T-helper 2 cell treated with Interferon-gamma antibody and Interleukin-4, amounts not matched to agents 5 μg/mL and 100 μg/mL, for 36 hours (primary cell): ENCODE measurements at regions not wholly inside any gene's neighbourhood (a gene's known extent, or its start where the extent isn't known, plus 50 kb on each side); places are given as distances from the start of the nearest gene placed in this dataset.
"Not testable (repeated sequence)": the region's sequence is repeated elsewhere in the genome, so short reads cannot be mapped to it uniquely, and the experiment has no call there.

Experiments
- DNase-seq: peaks from one replicate; pipeline ENCODE4 v3.0.0; 2021; ENCODE audit warnings: low spot score
- H3K27ac Mint-ChIP-seq: one replicate; pipeline ENCODE4 v1.8.0; 2021; ENCODE audit warnings: mild to moderate bottlenecking, mixed read lengths
- H3K27me3 Mint-ChIP-seq: one replicate; pipeline ENCODE4 v1.8.0; 2021; ENCODE audit warnings: low read depth, mixed read lengths
- H3K36me3 Mint-ChIP-seq: one replicate; pipeline ENCODE4 v1.8.0; 2021; ENCODE audit warnings: low read depth, mixed read lengths
- H3K4me1 Mint-ChIP-seq: one replicate; pipeline ENCODE4 v1.8.0; 2021; ENCODE audit warnings: low read depth, mixed read lengths
- H3K4me3 Mint-ChIP-seq: one replicate; pipeline ENCODE4 v1.8.0; 2022; ENCODE audit warnings: mild to moderate bottlenecking, moderate library complexity, mixed read lengths
- H3K9me3 Mint-ChIP-seq: one replicate; pipeline ENCODE4 v1.8.0; 2021; ENCODE audit warnings: mixed read lengths

DNA sequence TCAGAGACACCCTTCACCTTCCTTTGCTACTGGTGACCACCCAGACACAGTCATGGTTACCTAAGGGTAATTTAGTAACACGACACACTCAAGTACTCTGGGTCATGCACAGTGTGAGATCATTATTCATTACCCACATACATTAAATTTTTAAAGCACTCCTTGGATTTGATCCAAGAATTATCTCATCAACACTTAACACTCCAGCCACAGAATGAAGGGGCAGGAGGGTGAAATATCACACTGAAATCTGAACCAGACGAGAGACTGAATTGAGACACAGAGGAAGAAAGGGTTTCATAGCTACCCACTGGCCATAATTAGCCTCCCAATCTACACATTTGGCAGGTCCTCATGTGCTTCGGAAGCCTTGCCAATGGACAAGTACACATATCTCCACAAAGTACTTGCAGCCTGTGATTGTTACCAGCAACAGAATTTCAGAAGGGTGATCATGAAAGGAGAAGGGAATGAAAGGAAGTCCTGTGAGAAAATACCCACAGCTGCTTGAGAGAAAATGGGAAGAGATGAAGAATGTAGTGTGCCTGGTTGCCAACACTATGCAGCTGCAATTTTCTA, 189.3 kb downstream of the POLR1F start:
- Mint-ChIP-seq H3K4me3 (no peak overlapping the region), H3K9me3 (peaks cover 3% of the 10 kb centered on the region), H3K27me3 (no peaks in the 10 kb centered on the region), H3K27ac (no peak overlapping the region), H3K4me1 (no peaks in the 10 kb centered on the region), H3K36me3 (no peaks in the 10 kb centered on the region)
- DNase-seq = no peak

DNA sequence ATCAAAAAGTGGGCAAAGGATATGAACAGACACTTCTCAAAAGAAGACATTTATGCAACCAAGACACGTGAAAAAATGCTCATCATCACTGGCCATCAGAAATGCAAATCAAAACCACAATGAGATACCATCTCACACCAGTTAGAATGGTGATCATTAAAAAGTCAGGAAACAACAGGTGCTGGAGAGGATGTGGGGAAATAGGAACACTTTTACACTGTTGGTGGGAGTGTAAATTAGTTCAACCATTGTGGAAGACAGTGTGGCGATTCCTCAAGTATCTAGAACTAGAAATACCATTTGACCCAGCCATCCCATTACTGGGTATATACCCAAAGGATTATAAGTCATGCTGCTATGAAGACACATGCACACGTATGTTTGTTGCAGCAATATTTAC, 191.3 kb downstream of the POLR1F start:
- H3K4me3 Mint-ChIP-seq, H3K4me1 Mint-ChIP-seq, H3K27me3 Mint-ChIP-seq, H3K27ac Mint-ChIP-seq, H3K36me3 Mint-ChIP-seq, DNase-seq, H3K9me3 Mint-ChIP-seq: not testable (repeated sequence)

DNA sequence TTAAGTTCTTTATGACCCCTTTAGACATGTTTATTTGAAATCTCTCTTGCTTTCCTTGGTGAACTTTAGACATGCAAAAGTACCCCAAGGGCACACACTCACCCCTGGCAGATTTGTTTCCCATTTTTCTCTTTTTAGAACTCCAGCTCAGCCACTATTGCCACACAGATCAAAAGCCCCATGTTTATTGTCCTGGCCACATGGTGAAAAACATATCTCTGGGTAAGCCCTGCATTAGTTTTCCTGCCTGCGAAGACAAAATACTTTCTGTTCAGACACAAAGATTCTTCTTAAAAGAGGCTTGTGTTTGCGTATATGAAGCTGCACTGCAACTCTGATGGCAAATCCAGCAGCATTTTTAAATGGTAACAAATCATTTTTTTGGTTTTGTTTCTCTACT, 200.0 kb downstream of the POLR1F start:
- Mint-ChIP-seq H3K27ac (no peak overlapping the region), H3K36me3 (no peaks in the 10 kb centered on the region)

DNA sequence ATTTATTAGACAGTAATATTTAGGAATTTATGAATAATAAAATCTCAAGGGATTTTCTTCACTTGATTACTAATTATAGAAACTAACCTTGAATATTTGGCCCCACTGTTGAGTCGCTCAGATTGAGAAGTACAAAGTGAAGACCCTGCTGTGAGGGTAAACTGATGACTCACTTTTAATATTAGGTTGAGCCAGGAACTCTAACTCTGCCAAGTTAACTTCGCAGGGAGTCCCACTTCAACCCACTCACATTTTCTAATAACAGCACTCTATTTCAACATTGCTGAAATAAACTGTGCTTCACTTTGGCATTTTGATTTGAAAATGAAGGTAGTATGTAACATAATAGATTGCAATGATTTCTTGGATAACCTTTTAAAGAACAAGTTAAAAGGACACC, 200.7 kb downstream of the POLR1F start:
- H3K27me3 Mint-ChIP-seq = no peaks in the 10 kb centered on the region
- no peaks in the 10 kb centered on the region for H3K9me3 Mint-ChIP-seq
- H3K27ac Mint-ChIP-seq = no peak overlapping the region
- no peak overlapping the region for H3K4me3 Mint-ChIP-seq
- DNase-seq = no peak
- H3K4me1 Mint-ChIP-seq = no peaks in the 10 kb centered on the region
- H3K36me3 Mint-ChIP-seq = no peaks in the 10 kb centered on the region

More for the DNA sequence above, 200.0 kb downstream of the POLR1F start:
- Mint-ChIP-seq H3K9me3 (no peaks in the 10 kb centered on the region), H3K27me3 (no peaks in the 10 kb centered on the region), H3K4me1 (no peaks in the 10 kb centered on the region), H3K4me3 (no peak overlapping the region)
- DNase-seq = no peak

DNA sequence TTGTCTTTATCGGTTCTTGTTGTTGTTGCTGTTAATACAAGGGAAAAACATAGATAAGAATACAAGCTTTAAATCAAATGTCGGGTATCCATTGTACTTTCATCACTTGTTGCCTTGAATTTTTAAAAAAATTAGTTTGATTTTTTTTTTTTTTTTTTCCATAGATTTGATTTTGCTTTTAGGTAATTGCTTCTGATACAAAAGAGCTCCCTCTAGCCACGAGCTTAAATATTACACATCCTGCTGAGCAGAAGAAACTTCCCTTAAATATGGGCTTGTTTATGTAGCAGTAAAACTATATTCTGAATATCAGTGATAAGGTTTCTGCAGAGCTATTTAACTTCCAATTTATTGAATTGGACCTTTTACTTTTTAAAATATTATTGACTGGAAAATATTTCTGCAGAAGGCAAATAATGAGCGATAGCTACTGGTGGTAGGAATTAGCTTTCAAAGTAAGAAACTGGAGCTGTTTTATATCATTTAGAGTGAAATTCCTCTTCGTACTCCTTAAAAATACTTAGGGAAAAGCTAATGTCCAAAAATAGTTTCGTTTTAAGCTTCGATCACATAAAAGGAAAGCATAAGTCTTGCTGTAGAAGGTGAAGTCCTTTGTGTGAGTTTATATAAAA, 216.9 kb downstream of the POLR1F start:
- DNase-seq = no peak
- Mint-ChIP-seq H3K27ac (no peak overlapping the region), H3K9me3 (peaks cover 7% of the 10 kb centered on the region), H3K4me3 (no peak overlapping the region), H3K27me3 (no peaks in the 10 kb centered on the region), H3K4me1 (no peaks in the 10 kb centered on the region), H3K36me3 (no peaks in the 10 kb centered on the region)

DNA sequence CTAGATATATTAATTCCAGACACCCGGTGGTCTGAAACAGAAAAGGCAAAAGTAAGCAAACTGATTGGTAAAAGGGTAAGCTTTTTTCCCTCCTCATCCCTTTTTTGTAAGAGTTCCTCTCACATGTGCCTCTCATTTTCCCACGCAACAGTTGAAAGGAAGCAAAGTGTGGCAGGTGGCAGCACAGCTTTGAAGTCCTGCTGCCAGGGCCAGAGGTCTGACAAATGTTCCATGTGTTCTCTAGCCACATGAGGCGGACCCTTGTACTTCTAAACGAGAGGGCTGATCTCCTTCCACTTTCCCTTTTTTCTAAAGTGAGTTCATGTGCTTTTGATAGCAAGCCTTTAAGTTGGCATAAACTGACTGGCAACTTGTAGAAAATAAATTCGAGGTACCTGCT, 217.5 kb downstream of the POLR1F start:
- peaks cover 7% of the 10 kb centered on the region for H3K9me3 Mint-ChIP-seq
- H3K36me3 Mint-ChIP-seq = no peaks in the 10 kb centered on the region
- H3K4me1 Mint-ChIP-seq = no peaks in the 10 kb centered on the region
- DNase-seq = no peak
- no peak overlapping the region for H3K4me3 Mint-ChIP-seq
- no peak overlapping the region for H3K27ac Mint-ChIP-seq
- no peaks in the 10 kb centered on the region for H3K27me3 Mint-ChIP-seq

DNA sequence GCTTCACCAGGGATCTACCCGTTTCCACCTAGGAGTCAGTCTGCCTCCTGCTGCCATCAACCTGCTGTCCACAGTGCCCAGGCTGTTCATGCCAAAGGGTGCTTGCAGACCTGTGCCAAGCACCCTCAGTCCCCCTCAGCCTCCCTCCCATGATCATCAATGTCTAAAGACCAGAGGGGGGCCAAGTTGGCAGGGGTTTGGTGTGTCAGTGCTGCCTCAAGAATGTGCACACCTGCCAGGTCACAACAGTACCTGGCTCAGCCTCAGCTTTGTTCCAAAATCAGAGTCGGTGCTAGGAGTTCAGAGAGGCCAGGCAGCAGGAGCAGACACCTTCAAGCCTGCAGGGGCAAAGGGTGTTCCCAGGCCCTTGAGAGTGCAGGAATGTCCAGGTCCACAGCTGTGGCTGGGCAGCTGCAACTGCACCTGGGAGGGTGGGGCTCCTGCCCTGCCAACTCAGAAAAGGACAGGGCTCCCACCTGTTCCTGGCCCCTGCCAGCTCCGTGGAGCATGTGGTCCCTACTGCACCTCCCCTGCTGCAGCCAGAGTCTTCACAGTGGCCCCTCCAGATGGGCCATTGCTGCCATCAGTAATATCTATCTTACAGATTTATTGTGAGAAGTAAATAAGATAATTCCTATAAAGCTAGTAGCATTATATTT, 219.5 kb downstream of the POLR1F start:
- Mint-ChIP-seq H3K4me1 (no peaks in the 10 kb centered on the region), H3K27ac (no peak overlapping the region), H3K4me3 (no peak overlapping the region), H3K9me3 (peaks cover 3% of the 10 kb centered on the region), H3K36me3 (no peaks in the 10 kb centered on the region), H3K27me3 (no peaks in the 10 kb centered on the region)
- no peak for DNase-seq

DNA sequence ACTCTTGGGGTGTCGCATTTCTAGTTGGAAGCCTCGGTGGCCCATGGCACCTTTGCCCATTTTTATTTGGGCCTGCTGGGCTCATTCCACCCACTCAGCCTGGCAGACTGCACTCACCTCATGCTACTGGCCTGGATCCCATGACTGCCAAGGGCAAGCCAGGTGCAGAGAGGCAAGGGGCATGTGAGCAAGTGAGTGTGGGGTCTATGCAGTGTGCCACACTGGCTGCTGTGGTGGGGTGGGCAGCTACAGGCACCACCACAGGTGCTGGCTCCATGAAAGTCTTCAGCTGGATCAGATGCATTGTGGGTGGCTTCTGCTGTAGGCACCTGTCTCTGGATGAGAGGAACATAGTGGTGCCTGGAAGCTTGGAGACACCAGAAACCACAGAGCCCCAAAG, 220.8 kb downstream of the POLR1F start:
- H3K27me3 Mint-ChIP-seq = no peaks in the 10 kb centered on the region
- DNase-seq = no peak
- no peak overlapping the region for H3K4me3 Mint-ChIP-seq
- H3K36me3 Mint-ChIP-seq = no peaks in the 10 kb centered on the region
- H3K27ac Mint-ChIP-seq = no peak overlapping the region
- H3K4me1 Mint-ChIP-seq = no peaks in the 10 kb centered on the region
- H3K9me3 Mint-ChIP-seq = no peaks in the 10 kb centered on the region

DNA sequence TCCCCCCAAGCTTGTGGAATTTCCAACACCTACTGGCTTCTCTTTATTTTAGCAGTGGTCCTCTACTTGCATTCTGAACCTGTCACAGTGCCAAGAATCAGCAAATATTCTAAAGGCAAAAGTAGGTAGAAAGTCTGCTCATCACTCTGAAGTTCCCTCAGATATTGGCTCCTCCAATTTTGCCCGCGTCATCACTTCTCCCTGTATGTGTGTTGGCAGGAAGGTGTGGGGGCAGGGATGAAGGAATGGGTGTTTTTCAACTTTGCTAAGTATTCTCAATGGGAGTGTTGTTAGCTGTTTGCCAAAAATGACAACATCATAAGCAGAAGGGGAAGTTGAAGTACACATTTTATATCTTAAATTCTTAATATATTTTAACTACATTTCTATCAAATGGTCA, 226.2 kb downstream of the POLR1F start:
- Mint-ChIP-seq H3K27me3 (no peaks in the 10 kb centered on the region), H3K27ac (no peak overlapping the region), H3K9me3 (no peaks in the 10 kb centered on the region), H3K4me3 (no peak overlapping the region), H3K4me1 (no peaks in the 10 kb centered on the region), H3K36me3 (no peaks in the 10 kb centered on the region)
- DNase-seq = no peak

DNA sequence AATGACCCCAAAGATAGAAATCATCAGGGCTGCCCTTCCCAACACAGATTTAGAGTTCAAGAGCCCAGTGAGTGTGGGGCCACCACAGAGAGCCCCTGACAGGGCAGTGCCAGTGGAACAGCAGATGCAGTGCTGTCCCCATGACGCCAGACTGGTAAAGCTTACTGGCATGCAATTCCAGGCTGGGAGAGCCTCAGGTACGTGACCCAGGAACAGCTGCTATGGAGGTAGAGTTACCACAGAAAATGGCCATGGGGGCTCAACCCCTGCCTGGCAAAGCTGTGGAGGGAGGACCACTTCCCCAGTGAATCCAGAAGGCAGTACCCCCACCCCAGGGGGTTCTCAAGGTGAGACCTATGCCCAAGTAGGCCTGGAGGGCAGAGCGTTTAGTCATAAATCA, 228.5 kb downstream of the POLR1F start:
- no peak for DNase-seq
- no peaks in the 10 kb centered on the region for H3K36me3 Mint-ChIP-seq

DNA sequence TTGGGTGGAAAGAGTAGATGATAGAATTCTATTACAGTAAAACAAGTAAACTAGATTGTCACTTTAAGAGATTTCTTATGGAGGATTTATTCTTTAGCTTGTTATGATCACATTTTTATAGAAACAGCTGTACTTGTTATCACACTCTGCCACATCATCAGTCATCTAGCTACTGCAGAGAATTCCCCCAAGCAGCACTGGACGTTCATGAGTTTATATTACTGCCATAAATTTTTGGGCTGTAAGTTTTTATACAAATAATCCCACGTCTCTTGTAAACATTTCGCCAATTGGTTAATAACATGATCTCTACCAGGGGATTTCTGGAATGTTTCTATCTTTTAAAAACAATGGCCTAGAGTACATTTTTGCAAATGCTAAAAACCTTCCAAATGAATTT, 238.8 kb downstream of the POLR1F start:
- Mint-ChIP-seq H3K4me1 (no peaks in the 10 kb centered on the region), H3K27me3 (no peaks in the 10 kb centered on the region), H3K9me3 (no peaks in the 10 kb centered on the region), H3K36me3 (no peaks in the 10 kb centered on the region), H3K4me3 (no peak overlapping the region), H3K27ac (no peak overlapping the region)
- no peak for DNase-seq

More for the DNA sequence above, 228.5 kb downstream of the POLR1F start:
- no peaks in the 10 kb centered on the region for H3K4me1 Mint-ChIP-seq
- H3K27ac Mint-ChIP-seq = no peak overlapping the region
- H3K27me3 Mint-ChIP-seq = no peaks in the 10 kb centered on the region
- no peak overlapping the region for H3K4me3 Mint-ChIP-seq
- no peaks in the 10 kb centered on the region for H3K9me3 Mint-ChIP-seq

DNA sequence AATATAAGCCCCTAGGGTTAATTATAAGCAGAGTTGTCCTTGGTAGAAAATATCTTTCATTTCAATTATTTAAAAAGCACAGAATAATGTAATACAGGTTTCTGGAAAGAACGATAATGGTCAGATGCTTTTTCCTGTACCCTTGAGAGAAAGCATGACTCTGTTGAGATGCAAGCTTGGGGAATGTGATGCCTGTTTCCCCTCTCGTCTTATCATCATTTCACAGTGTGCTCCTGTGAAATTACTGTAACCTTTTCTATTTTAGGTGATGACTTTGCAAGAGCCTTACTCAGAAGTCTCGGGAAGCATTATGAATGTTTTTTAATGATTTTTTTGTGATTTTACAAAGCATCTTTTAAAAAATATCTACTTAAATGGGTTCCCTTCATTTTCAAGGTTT, 243.0 kb downstream of the POLR1F start:
- H3K4me3 Mint-ChIP-seq = no peak overlapping the region
- H3K27me3 Mint-ChIP-seq = no peaks in the 10 kb centered on the region
- DNase-seq = no peak
- no peak overlapping the region for H3K27ac Mint-ChIP-seq
- no peaks in the 10 kb centered on the region for H3K4me1 Mint-ChIP-seq
- no peaks in the 10 kb centered on the region for H3K36me3 Mint-ChIP-seq
- peaks cover 5% of the 10 kb centered on the region for H3K9me3 Mint-ChIP-seq

DNA sequence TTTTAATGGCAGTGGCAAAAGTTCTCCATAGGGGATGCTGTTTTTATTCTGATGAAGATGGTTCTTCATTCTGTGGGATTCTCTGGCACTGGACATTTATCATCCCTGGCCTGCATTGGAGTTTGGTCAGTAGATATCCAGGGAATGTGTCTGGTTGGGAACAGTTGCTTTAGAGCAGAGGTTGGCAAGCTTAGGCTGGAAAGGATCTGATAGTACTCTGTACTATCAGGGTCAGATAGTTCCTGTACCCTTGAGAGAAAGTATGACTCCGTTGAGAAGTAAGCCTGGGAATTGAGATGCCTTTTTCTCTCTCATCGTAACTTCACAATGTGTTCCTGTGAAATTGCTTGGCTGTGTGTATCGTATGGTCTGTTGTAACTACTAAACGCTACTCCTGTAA, 244.1 kb downstream of the POLR1F start:
- H3K4me3 Mint-ChIP-seq = no peak overlapping the region
- H3K9me3 Mint-ChIP-seq = peaks cover 5% of the 10 kb centered on the region
- DNase-seq = no peak
- H3K36me3 Mint-ChIP-seq = no peaks in the 10 kb centered on the region
- no peak overlapping the region for H3K27ac Mint-ChIP-seq
- no peaks in the 10 kb centered on the region for H3K27me3 Mint-ChIP-seq
- H3K4me1 Mint-ChIP-seq = no peaks in the 10 kb centered on the region

DNA sequence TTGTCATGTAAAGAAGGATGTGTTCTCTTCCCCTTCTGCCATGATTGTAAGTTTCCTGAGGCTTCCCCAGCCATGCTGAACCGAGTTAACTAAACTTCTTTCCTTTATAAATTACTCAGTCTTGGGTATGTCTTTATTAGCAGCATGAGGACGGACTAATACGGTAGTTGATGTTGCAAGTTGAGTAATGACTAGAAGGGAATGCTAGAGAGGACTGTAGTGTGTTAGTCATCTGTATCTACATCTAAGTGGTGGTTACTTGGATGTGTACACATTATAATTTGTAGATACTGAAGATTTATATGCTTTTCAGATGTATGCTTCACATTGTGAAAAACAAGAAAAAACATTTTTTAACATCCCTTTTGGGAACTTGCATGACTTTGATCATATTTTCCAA, 244.6 kb downstream of the POLR1F start:
- Mint-ChIP-seq H3K27ac (no peak overlapping the region), H3K4me3 (no peak overlapping the region), H3K4me1 (no peaks in the 10 kb centered on the region), H3K27me3 (no peaks in the 10 kb centered on the region), H3K36me3 (no peaks in the 10 kb centered on the region), H3K9me3 (peaks cover 5% of the 10 kb centered on the region)
- no peak for DNase-seq

DNA sequence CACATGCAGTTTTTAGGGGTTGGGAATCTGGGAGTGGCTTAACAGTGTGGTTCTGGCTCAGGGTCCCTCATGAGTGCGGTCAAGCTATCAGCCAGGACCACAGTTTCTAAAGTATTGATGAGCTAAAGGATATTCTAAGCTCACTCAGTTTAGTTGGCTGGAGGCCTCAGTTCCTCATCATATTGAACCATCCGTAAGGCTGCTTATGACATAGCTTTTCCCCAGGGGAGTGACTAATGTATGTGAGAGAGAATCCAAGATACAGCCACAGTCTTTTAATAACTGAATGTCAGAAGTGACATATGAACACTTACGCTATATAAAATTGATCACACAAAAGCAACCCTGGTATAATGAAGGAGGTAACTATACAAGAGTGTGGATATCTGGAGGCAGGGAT, 245.3 kb downstream of the POLR1F start:
- Mint-ChIP-seq H3K36me3 (no peaks in the 10 kb centered on the region), H3K9me3 (peaks cover 5% of the 10 kb centered on the region), H3K27me3 (no peaks in the 10 kb centered on the region), H3K27ac (no peak overlapping the region), H3K4me3 (no peak overlapping the region), H3K4me1 (no peaks in the 10 kb centered on the region)
- no peak for DNase-seq
